ENCODE measurements at regions not wholly inside any gene's neighbourhood (a gene's known extent, or its start where the extent isn't known, plus 50 kb on each side); places are given as distances from the start of the nearest gene placed in this dataset.

GRCh38 chr2:217325816-217326215, 466.0 kb upstream of the TNP1 start:
- WGBS (ENCODE audit: insufficient coverage), result no CpG with 5 or more reads among the region's 2 CpGs
- no peaks in the 10 kb centered on the region for H4K20me1 ChIP-seq (ENCODE audit: control insufficient read depth, insufficient read depth, low read length, poor library complexity, severe bottlenecking)

GRCh38 chr2:217325251-217325650, 465.4 kb upstream of the TNP1 start:
- Histone ChIP-seq H2AFZ (ENCODE audit: insufficient read depth, low read depth, low read length, poor library complexity, severe bottlenecking) (no peak overlapping the region), H4K20me1 (ENCODE audit: control insufficient read depth, insufficient read depth, low read length, poor library complexity, severe bottlenecking) (no peaks in the 10 kb centered on the region), H3K4me3 (ENCODE audit: control extremely low read depth in 1 of 5, extremely low read depth in 1 of 5, insufficient read depth in 1 of 5, low read depth in 2 of 5, low read length in 4 of 5) (no peak overlapping the region), H3K9me3 (ENCODE audit: control extremely low read depth in 1 of 3, control insufficient read depth in 2 of 3, insufficient read depth in 1 of 3, low read length in 2 of 3) (peaks cover 0 to 13% (median 8%) of the 10 kb centered on the region in 3 donors), H3K79me2 (ENCODE audit: control insufficient read depth, insufficient read depth, low read length) (no peaks in the 10 kb centered on the region), H3K27me3 (replicated peaks in 1 of 4; ENCODE audit: control extremely low read depth in 1 of 4, control insufficient read depth in 3 of 4, insufficient read depth in 4 of 4, low read length in 3 of 4) (peaks cover 0 to 29% (median 16%) of the 10 kb centered on the region in 4 experiments), H3K36me3 (replicated peaks in 1 of 2; ENCODE audit: control extremely low read depth in 1 of 2, control insufficient read depth in 1 of 2, extremely low read depth in 1 of 2, insufficient read depth in 2 of 2, low read length in 1 of 2) (no peaks in the 10 kb centered on the region), H3K27ac (ENCODE audit: low read length in 2 of 2) (no peak overlapping the region), H3K4me2 (replicated peaks; ENCODE audit: low read depth, low read length, poor library complexity, severe bottlenecking) (no peak overlapping the region), H3K4me1 (ENCODE audit: control insufficient read depth in 2 of 2, insufficient read depth in 2 of 2, low read length in 2 of 2) (no peaks in the 10 kb centered on the region), H3K9ac (ENCODE audit: low read length) (no peak overlapping the region)
- no peak for DNase-seq
- no peak for ATAC-seq (ENCODE audit: low read depth)
- Mint-ChIP-seq H3K27me3 (peaks cover 47% of the 10 kb centered on the region), H3K9me3 (ENCODE audit: insufficient read depth) (peaks cover 6% of the 10 kb centered on the region), H3K4me3 (no peak overlapping the region), H3K4me1 (no peaks in the 10 kb centered on the region), H3K27ac (no peak overlapping the region)
- POLR2A ChIA-PET, result no interaction called here
- intact Hi-C loops (cut with micrococcal nuclease), result no loop called here
- TF ChIP-seq CTCF (IDR thresholded peaks at IDR 0.05) (no peak), EZH2 (IDR thresholded peaks at IDR 0.05; ENCODE audit: borderline replicate concordance, insufficient read depth, low read depth, low read length, poor library complexity, severe bottlenecking) (no peak)
- CTCF ChIA-PET, result no interaction called here
- WGBS (ENCODE audit: insufficient coverage), result 100% methylated on average over 1 of the region's 2 CpGs

More at GRCh38 chr2:217325816-217326215, 466.0 kb upstream of the TNP1 start:
- Mint-ChIP-seq H3K4me3 (no peak overlapping the region), H3K27me3 (peaks cover 47% of the 10 kb centered on the region), H3K9me3 (ENCODE audit: insufficient read depth) (peaks cover 6% of the 10 kb centered on the region), H3K27ac (no peak overlapping the region), H3K4me1 (no peaks in the 10 kb centered on the region)
- Histone ChIP-seq H3K9me3 (ENCODE audit: control extremely low read depth in 1 of 3, control insufficient read depth in 2 of 3, insufficient read depth in 1 of 3, low read length in 2 of 3) (peaks cover 0 to 13% (median 8%) of the 10 kb centered on the region in 3 donors), H2AFZ (ENCODE audit: insufficient read depth, low read depth, low read length, poor library complexity, severe bottlenecking) (no peak overlapping the region), H3K36me3 (replicated peaks in 1 of 2; ENCODE audit: control extremely low read depth in 1 of 2, control insufficient read depth in 1 of 2, extremely low read depth in 1 of 2, insufficient read depth in 2 of 2, low read length in 1 of 2) (no peaks in the 10 kb centered on the region), H3K79me2 (ENCODE audit: control insufficient read depth, insufficient read depth, low read length) (no peaks in the 10 kb centered on the region), H3K4me1 (ENCODE audit: control insufficient read depth in 2 of 2, insufficient read depth in 2 of 2, low read length in 2 of 2) (no peaks in the 10 kb centered on the region), H3K4me3 (ENCODE audit: control extremely low read depth in 1 of 5, extremely low read depth in 1 of 5, insufficient read depth in 1 of 5, low read depth in 2 of 5, low read length in 4 of 5) (no peak overlapping the region), H3K27me3 (replicated peaks in 1 of 4; ENCODE audit: control extremely low read depth in 1 of 4, control insufficient read depth in 3 of 4, insufficient read depth in 4 of 4, low read length in 3 of 4) (peaks cover 0 to 25% (median 18%) of the 10 kb centered on the region in 4 experiments), H3K4me2 (replicated peaks; ENCODE audit: low read depth, low read length, poor library complexity, severe bottlenecking) (no peak overlapping the region), H3K27ac (ENCODE audit: low read length in 2 of 2) (no peak overlapping the region), H3K9ac (ENCODE audit: low read length) (no peak overlapping the region)
- ATAC-seq (ENCODE audit: low read depth), result no peak
- no peak for DNase-seq
- CTCF ChIA-PET, result no interaction called here
- intact Hi-C loops (cut with micrococcal nuclease), result no loop called here
- POLR2A ChIA-PET, result no interaction called here
- TF ChIP-seq CTCF (IDR thresholded peaks at IDR 0.05) (no peak), EZH2 (IDR thresholded peaks at IDR 0.05; ENCODE audit: borderline replicate concordance, insufficient read depth, low read depth, low read length, poor library complexity, severe bottlenecking) (no peak)
